ENCODE measurements at regions not wholly inside any gene's neighbourhood (a gene's known extent, or its start where the extent isn't known, plus 50 kb on each side); places are given as distances from the start of the nearest gene placed in this dataset.
A peak's percentile ranks its signal among the peaks of the same experiment; 100 is the strongest.

DNA sequence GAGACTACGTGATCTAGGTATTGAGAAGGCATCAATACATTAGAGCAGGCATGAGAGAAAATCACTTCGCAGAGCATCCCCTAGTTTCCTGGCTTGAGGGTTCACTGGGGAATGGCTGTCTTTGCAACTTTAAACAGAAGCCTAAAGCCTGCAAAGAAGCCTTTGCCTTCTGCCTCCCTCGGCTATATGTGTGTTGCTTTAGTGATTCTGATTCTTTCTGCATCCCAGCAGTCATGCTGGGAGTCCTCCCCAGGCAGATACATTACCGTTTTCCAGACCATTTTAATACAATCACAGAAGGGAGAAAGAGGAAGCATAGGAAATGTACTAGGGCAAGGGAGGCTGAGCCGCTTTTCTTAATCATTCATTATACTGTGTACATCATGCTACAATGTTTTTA, 773.2 kb upstream of the LRRC4C start:
- DNase-seq (ENCODE audit: low read depth) = no peak
- TF ChIP-seq, protein P1, sequence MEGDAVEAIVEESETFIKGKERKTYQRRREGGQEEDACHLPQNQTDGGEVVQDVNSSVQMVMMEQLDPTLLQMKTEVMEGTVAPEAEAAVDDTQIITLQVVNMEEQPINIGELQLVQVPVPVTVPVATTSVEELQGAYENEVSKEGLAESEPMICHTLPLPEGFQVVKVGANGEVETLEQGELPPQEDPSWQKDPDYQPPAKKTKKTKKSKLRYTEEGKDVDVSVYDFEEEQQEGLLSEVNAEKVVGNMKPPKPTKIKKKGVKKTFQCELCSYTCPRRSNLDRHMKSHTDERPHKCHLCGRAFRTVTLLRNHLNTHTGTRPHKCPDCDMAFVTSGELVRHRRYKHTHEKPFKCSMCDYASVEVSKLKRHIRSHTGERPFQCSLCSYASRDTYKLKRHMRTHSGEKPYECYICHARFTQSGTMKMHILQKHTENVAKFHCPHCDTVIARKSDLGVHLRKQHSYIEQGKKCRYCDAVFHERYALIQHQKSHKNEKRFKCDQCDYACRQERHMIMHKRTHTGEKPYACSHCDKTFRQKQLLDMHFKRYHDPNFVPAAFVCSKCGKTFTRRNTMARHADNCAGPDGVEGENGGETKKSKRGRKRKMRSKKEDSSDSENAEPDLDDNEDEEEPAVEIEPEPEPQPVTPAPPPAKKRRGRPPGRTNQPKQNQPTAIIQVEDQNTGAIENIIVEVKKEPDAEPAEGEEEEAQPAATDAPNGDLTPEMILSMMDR (IDR thresholded peaks at IDR 0.05; ENCODE audit: control insufficient read depth, insufficient read depth, low read depth, low read length, missing control alignments) = no peak

DNA sequence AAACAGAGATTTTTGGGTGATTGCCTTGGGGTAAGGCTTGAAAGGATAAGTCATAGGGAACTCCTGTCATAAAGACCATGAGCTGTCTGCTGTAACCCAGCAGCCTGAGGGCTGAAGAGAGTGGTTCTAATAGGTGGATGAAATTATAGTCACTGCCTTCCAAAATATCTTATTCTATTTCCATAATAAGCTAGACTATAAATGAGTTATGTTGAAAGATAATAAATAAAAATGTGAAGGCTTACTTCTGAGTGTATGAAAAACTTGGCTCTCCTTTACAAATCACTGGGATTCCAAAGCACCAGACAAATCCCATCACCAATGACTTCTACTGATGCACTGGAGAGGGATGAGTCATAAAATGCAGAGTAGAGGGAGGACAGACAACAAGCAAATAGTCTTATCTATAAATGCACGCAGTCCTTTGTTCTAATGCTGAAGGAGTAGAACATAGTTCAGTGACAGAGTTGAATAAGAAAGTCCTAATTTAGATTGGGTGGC, 775.0 kb upstream of the LRRC4C start:
- no peak for DNase-seq (ENCODE audit: low read depth)
- H3K4me3 ChIP-seq (ENCODE audit: control insufficient read depth, low read depth, low read length) = no peak overlapping the region
- TF ChIP-seq, protein P1 (IDR thresholded peaks at IDR 0.05; ENCODE audit: control insufficient read depth, insufficient read depth, low read depth, low read length, missing control alignments) = no peak

More for the DNA sequence above, 773.2 kb upstream of the LRRC4C start:
- no peak overlapping the region for H3K4me3 ChIP-seq (ENCODE audit: control insufficient read depth, low read depth, low read length)

DNA sequence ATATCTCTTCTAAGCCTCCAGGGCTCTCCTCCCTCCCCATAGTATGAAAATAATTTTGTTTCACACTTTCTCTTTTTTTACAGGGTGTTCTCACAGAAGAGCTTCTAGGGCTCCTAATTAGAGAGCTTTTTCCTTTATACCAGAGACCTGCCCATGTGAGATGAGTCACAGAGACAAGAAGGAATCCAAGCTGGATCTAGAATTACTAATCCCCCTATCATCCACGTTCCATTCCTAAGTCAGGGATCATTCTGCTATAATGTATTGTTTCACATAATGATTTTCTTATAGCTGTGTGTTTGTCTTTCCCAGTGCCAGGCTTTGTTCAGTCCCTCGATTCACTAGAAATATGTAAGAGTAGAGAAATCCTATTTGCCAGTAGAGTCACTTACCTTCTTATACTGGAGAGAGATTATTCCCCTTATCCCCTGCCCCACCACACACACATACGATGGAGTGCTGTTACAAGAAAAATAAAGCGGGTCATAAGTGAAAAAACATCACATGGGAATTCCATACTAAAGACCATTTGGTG, 778.3 kb upstream of the LRRC4C start:
- no peak for DNase-seq (ENCODE audit: low read depth)
- H3K4me3 ChIP-seq (ENCODE audit: control insufficient read depth, low read depth, low read length) = no peak overlapping the region
- TF ChIP-seq, protein P1 (IDR thresholded peaks at IDR 0.05; ENCODE audit: control insufficient read depth, insufficient read depth, low read depth, low read length, missing control alignments) = no peak

DNA sequence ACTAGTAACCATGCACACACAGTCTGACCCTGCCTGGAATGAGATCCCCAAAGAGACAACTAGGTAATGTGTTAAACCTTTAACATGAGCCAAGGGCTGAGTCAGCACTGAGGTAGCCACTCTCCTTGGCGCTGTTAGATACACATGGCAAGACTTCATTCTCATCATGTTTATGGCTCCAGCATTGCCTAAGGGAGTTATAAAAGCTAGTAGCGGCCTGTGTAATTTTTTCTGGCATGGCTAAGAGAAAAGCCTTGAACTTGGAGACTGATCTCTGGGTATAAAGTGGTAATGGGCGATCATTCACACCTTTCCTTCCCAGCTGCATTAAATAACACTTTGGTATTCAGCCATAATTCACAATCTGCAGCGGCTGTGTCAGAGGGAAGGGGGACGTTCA, 779.7 kb upstream of the LRRC4C start:
- H3K4me3 ChIP-seq (ENCODE audit: control insufficient read depth, low read depth, low read length) = no peak overlapping the region
- TF ChIP-seq, protein P1 (IDR thresholded peaks at IDR 0.05; ENCODE audit: control insufficient read depth, insufficient read depth, low read depth, low read length, missing control alignments) = no peak
- peak; percentile 17 for DNase-seq (ENCODE audit: low read depth)

DNA sequence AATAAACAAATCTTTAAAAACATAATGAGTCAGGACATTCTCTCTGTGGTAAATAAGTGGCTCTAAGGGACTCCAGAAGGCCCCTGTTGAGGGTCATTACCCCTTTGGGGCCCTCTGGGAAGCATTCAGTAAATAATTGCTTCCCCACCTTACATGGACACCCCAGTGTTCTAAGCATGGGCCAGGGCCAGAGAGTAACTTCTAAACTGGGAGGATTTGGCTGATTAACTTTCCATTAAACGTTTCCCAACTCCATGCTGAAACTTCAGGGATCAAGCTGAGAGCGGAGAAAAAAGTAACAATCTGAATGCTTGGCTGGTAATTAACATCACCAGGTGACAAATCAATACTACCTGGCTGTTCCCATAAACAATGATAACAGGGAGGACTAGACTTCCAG, 783.9 kb upstream of the LRRC4C start:
- DNase-seq (ENCODE audit: low read depth) = no peak
- TF ChIP-seq, protein P1 (IDR thresholded peaks at IDR 0.05; ENCODE audit: control insufficient read depth, insufficient read depth, low read depth, low read length, missing control alignments) = no peak
- H3K4me3 ChIP-seq (ENCODE audit: control insufficient read depth, low read depth, low read length) = no peak overlapping the region

DNA sequence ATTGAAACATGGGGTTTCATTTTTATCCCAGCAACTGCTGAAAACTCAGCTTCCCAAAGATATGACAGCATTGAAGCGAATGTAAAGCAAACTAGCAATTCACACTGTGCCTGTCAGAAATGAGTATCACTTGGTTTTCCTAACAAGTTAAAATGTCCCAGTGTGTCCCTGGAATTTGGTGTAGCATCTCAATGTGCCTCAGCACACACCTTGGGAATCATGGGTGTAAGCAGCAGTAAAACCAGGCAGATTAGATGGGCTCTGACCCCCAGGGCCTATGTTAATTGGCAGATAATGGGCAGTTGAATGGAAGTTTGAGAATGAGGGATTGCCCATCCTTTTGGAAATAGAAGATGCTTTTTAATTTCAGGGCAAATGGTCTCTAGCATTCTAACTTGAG, 784.9 kb upstream of the LRRC4C start:
- H3K4me3 ChIP-seq (ENCODE audit: control insufficient read depth, low read depth, low read length) = no peak overlapping the region
- TF ChIP-seq, protein P1 (IDR thresholded peaks at IDR 0.05; ENCODE audit: control insufficient read depth, insufficient read depth, low read depth, low read length, missing control alignments) = no peak
- no peak for DNase-seq (ENCODE audit: low read depth)

All from AG09309 (cell line).